ENCODE measurements at regions not wholly inside any gene's neighbourhood (a gene's known extent, or its start where the extent isn't known, plus 50 kb on each side); places are given as distances from the start of the nearest gene placed in this dataset.

DNA sequence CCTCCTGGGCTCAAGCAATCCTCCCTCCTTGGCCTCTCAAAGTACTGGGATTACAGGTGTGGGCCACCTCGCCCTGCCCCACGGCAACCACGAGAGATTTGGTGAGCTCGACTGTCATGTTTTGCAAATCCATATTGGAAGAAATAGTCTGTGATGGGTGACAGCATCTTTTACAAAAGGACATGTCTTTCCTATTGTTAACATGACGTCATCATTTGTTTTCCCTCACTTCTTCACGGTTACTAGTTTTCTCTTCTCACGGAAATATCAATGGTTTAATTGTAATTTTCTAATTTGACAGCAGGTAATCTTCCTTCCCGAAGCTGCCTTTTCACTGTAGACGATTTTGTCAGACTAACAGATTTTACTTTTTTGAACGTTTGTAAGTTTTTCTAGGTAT lies 110.8 kb upstream of the GREM2 start:
- no peak for TF ChIP-seq FOXP2 (optimal IDR thresholded peaks at IDR 0.05; ENCODE audit: borderline replicate concordance, extremely low read depth, extremely low read length, insufficient read depth)
- TF ChIP-seq, protein P1, sequence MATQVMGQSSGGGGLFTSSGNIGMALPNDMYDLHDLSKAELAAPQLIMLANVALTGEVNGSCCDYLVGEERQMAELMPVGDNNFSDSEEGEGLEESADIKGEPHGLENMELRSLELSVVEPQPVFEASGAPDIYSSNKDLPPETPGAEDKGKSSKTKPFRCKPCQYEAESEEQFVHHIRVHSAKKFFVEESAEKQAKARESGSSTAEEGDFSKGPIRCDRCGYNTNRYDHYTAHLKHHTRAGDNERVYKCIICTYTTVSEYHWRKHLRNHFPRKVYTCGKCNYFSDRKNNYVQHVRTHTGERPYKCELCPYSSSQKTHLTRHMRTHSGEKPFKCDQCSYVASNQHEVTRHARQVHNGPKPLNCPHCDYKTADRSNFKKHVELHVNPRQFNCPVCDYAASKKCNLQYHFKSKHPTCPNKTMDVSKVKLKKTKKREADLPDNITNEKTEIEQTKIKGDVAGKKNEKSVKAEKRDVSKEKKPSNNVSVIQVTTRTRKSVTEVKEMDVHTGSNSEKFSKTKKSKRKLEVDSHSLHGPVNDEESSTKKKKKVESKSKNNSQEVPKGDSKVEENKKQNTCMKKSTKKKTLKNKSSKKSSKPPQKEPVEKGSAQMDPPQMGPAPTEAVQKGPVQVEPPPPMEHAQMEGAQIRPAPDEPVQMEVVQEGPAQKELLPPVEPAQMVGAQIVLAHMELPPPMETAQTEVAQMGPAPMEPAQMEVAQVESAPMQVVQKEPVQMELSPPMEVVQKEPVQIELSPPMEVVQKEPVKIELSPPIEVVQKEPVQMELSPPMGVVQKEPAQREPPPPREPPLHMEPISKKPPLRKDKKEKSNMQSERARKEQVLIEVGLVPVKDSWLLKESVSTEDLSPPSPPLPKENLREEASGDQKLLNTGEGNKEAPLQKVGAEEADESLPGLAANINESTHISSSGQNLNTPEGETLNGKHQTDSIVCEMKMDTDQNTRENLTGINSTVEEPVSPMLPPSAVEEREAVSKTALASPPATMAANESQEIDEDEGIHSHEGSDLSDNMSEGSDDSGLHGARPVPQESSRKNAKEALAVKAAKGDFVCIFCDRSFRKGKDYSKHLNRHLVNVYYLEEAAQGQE (IDR thresholded peaks at IDR 0.05; ENCODE audit: insufficient read depth in 1 of 2, low read depth in 2 of 2, low read length in 2 of 2), result no peak
- TF ChIP-seq POLR2AphosphoS5 (IDR thresholded peaks at IDR 0.05; ENCODE audit: low read depth, low read length), result no peak
- TF ChIP-seq TAF1 (IDR thresholded peaks at IDR 0.05; ENCODE audit: borderline replicate concordance, insufficient read depth, low read length), result no peak
- no peak for TF ChIP-seq SIN3A (IDR thresholded peaks at IDR 0.05; ENCODE audit: borderline replicate concordance, insufficient read depth, low read length)

DNA sequence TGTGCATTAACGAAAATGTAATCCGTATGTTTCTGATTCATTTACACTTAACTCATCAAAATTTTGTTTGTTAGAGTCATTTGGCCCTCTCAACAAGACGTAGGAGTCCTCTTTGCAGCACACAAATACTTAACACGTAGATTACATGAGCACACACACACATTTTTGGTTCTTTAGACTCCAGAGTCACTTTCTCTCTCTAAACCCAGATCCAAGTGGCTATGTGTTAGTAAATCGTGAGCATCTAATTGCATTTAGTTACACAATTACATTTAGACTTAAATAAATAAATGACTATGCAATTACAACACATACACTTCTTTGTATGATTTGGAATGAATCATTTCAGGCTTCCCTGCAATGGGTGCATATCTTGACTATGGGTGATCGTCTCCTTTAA lies 109.0 kb upstream of the GREM2 start:
- TF ChIP-seq FOXP2 (optimal IDR thresholded peaks at IDR 0.05; ENCODE audit: borderline replicate concordance, extremely low read depth, extremely low read length, insufficient read depth), result no peak
- TF ChIP-seq, protein P1 (IDR thresholded peaks at IDR 0.05; ENCODE audit: insufficient read depth in 1 of 2, low read depth in 2 of 2, low read length in 2 of 2), result no peak
- no peak for TF ChIP-seq TAF1 (IDR thresholded peaks at IDR 0.05; ENCODE audit: borderline replicate concordance, insufficient read depth, low read length)
- TF ChIP-seq SIN3A (IDR thresholded peaks at IDR 0.05; ENCODE audit: borderline replicate concordance, insufficient read depth, low read length), result no peak
- no peak for TF ChIP-seq POLR2AphosphoS5 (IDR thresholded peaks at IDR 0.05; ENCODE audit: low read depth, low read length)

DNA sequence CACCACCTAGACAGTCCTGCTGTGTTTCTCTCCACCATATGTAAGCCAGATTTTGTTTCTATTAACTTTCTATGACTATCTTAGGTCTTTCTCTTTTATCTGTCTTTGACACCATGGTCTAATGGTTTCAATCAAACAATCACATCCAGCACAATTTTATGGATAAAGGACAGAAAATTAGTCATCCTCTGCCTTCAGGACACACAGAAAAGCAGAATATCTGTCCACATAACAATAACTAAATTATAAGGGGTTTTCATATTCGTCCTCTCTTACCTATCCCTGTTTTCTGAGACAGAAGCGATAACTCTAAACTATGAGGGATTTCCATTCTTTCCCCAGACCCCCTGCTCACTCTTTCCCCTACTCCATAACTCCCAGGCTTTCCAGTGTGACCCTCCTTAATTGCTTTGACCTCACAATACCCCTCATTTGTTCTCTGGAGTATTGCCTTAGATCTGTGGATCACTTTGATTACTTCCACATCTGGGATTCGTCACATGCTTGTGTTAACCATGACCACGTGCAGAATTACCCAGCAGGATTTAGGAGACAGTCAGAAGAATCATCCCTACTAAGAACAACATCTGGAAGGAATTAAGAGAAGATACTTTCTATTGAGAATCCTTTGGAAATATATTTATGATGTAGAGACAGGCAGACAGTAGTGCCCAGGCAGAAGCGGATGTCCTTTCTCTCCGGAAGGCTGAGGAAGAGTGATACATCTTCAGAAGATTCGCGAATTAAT lies 108.2 kb upstream of the GREM2 start:
- no peak for TF ChIP-seq FOXP2 (optimal IDR thresholded peaks at IDR 0.05; ENCODE audit: borderline replicate concordance, extremely low read depth, extremely low read length, insufficient read depth)
- TF ChIP-seq TAF1 (IDR thresholded peaks at IDR 0.05; ENCODE audit: borderline replicate concordance, insufficient read depth, low read length), result no peak
- no peak for TF ChIP-seq SIN3A (IDR thresholded peaks at IDR 0.05; ENCODE audit: borderline replicate concordance, insufficient read depth, low read length)
- no peak for TF ChIP-seq POLR2AphosphoS5 (IDR thresholded peaks at IDR 0.05; ENCODE audit: low read depth, low read length)
- TF ChIP-seq, protein P1 (IDR thresholded peaks at IDR 0.05; ENCODE audit: insufficient read depth in 1 of 2, low read depth in 2 of 2, low read length in 2 of 2), result no peak

DNA sequence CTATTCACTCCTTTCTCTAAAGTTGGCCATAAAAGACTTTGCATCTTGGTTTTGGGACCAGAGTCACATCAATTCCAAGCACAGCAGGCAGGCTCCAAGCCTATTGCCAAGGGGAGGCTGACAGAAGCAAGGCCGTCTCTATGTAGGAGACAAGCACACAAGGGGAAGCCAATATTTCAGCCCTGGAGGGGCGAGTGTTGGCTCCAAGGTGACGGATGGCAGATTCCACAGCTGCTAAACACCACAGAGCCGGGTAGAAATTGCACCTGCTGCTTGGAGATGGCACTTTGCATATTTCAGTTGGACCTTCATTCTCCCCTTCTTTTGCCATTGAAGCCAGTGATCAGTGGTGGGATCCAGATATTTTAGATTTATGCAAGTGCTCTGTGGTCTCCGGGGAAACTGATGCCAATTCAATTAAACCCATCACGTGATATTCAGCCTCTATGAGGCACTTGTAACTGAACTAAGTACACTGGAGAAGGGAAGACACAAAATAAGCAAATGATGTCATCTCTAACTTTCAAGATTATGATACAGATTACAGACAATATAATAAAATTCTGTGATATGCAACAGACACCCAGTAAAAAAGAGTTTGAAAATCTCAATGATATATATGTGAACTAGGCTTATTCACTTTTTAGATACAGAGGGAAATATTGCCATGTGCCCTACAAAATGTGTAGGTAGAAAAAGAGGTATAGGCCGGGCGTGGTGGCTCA lies 102.8 kb upstream of the GREM2 start:
- TF ChIP-seq POLR2AphosphoS5 (IDR thresholded peaks at IDR 0.05; ENCODE audit: low read depth, low read length), result no peak
- no peak for TF ChIP-seq SIN3A (IDR thresholded peaks at IDR 0.05; ENCODE audit: borderline replicate concordance, insufficient read depth, low read length)
- no peak for TF ChIP-seq FOXP2 (optimal IDR thresholded peaks at IDR 0.05; ENCODE audit: borderline replicate concordance, extremely low read depth, extremely low read length, insufficient read depth)

DNA sequence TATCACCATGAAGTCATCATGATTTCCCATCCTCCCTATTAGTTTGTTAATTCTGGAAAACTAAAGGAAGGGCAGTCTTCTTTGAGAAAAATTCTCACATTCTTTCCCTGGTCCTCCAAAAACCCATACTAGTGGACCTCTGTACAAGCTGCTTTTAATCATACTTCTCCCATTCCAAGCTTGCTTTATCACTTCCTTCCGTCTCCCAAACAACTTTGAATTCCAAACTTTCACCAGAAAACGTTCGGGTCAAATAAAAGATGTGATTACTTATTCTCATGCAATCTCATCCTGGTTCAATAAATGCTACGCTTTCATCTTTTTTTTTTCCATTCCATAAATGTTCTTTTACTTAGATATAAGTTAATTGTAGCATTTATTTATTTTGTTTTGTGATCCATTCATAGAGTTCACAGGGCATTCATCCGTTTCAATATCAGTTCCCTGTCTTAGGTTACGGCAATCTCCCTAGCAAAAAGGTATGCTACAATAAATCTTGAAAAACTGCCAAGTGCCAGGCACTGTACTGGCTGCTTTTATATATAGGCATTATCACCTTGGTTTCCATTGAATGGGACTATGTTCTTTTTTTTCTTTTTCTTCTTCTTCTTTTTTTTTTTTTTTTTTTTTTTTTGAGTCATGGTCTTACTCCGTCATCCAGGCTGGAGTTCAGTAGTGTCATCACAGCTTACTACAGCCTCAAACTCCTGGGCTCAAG lies 100.2 kb upstream of the GREM2 start:
- TF ChIP-seq TAF1 (IDR thresholded peaks at IDR 0.05; ENCODE audit: borderline replicate concordance, insufficient read depth, low read length) (no peak), SIN3A (IDR thresholded peaks at IDR 0.05; ENCODE audit: borderline replicate concordance, insufficient read depth, low read length) (no peak), POLR2AphosphoS5 (IDR thresholded peaks at IDR 0.05; ENCODE audit: low read depth, low read length) (no peak), FOXP2 (optimal IDR thresholded peaks at IDR 0.05; ENCODE audit: borderline replicate concordance, extremely low read depth, extremely low read length, insufficient read depth) (no peak)
- TF ChIP-seq, protein P1 (IDR thresholded peaks at IDR 0.05; ENCODE audit: insufficient read depth in 1 of 2, low read depth in 2 of 2, low read length in 2 of 2), result no peak

Data from PFSK-1 (cell line).